ENCODE measurements at regions not wholly inside any gene's neighbourhood (a gene's known extent, or its start where the extent isn't known, plus 50 kb on each side); places are given as distances from the start of the nearest gene placed in this dataset.

DNA sequence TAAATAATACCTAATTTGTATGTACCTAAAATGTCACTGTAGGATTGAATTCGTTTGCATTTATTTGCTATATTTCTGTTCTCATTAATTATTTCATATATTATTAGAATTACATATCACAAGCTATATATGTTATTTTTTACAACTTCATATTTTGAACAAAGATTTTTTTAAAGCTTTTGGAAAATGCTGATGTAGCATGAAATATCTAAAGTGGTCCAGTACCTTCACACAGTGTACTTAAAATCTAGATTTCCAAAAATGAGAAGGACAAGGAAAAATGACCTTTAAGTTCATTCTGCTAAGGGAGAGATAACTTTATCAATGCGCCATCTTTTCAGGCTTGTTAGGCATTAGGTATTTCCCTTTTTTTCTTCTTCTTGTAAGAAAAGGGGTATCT is 71.8 kb downstream of the LARP7 start:
- Histone ChIP-seq H2BK5ac (ENCODE audit: low read length) (no peak overlapping the region), H2BK15ac (replicated peaks; ENCODE audit: low read depth) (no peak overlapping the region), H3K23ac (ENCODE audit: low read length) (no peak overlapping the region), H4K8ac (ENCODE audit: low read depth, low read length) (no peak overlapping the region), H3K79me1 (ENCODE audit: low read length) (peaks cover 4% of the 10 kb centered on the region), H3K9ac (ENCODE audit: low read length) (no peak overlapping the region), H3K4ac (ENCODE audit: low read depth, low read length) (no peak overlapping the region), H3K79me2 (ENCODE audit: control insufficient read depth, insufficient read depth, low read length) (peaks cover 38% of the 10 kb centered on the region), H2AK5ac (ENCODE audit: low read length) (no peak overlapping the region), H3K4me3 (ENCODE audit: low read length) (no peak overlapping the region), H3K18ac (ENCODE audit: low read length) (no peak overlapping the region), H3K36me3 (ENCODE audit: control insufficient read depth, insufficient read depth, low read length) (no peaks in the 10 kb centered on the region), H3K4me2 (ENCODE audit: low read length) (no peak overlapping the region), H4K5ac (ENCODE audit: low read length) (no peak overlapping the region), H3K27ac (ENCODE audit: low read depth, low read length) (no peak overlapping the region), H3K56ac (ENCODE audit: low read length) (no peak overlapping the region), H2BK120ac (ENCODE audit: low read depth, low read length) (no peak overlapping the region), H3K4me1 (ENCODE audit: control insufficient read depth, low read depth, low read length) (peaks cover 6% of the 10 kb centered on the region), H3K27me3 (ENCODE audit: insufficient read depth, low read length, poor library complexity) (no peaks in the 10 kb centered on the region)
- no peak for DNase-seq
- WGBS (ENCODE audit: extremely low coverage, insufficient coverage, low lambda C conversion rate) = no CpG with 5 or more reads among the region's 2 CpGs

DNA sequence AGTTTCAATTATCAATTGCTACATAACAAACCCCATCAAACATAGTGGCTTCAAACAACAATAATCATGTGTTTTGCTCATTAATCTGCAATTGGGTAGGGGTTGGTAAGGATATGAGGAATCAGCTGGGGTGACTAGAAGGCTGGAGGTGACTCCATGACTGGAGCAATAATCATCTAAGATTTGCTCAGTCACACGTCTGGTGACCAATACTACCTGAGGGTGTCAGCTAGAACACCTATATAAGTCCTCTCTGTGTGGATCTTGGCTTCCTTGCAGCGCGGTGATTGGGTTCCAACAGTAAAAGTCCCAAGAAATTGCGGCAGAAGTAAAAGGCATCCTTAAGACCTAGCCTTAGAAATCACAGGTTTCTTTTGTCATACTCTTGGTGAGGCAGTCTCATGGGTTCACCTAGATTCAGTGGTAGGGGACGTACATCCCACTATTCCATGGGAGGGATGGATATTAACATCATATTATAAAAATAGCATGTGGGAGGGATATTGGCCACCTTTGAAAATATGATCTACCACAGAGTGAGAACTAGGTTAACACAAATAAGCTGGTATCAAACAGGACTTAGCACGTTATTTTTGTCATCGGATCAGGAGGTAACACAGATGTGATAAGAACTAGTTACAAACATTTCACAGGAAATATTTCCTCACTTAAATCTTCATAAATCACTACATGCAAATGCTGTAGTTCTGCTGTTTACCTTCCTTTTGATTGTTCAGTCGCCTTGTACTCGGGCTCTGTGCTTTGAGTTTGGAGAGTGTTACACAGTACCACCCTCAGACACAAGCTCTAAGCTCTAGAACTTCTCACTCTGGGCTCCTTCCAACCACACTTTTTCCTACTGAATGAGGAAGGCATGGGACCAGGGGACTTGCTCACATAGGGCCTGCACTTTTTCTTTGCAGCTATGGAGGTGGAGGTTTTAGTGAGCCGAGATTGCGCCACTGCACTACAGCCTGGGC is 78.3 kb downstream of the LARP7 start:
- H3K27me3 ChIP-seq (ENCODE audit: insufficient read depth, low read length, poor library complexity) = no peaks in the 10 kb centered on the region
- no peak overlapping the region for H3K27ac ChIP-seq (ENCODE audit: low read depth, low read length)
- no peaks in the 10 kb centered on the region for H3K36me3 ChIP-seq (ENCODE audit: control insufficient read depth, insufficient read depth, low read length)
- peaks cover 28% of the 10 kb centered on the region for H3K79me2 ChIP-seq (ENCODE audit: control insufficient read depth, insufficient read depth, low read length)
- no CpG with 5 or more reads among the region's 11 CpGs for WGBS (ENCODE audit: extremely low coverage, insufficient coverage, low lambda C conversion rate)
- no peak overlapping the region for H4K8ac ChIP-seq (ENCODE audit: low read depth, low read length)
- H3K23ac ChIP-seq (ENCODE audit: low read length) = no peak overlapping the region
- no peak overlapping the region for H3K9ac ChIP-seq (ENCODE audit: low read length)
- H2BK5ac ChIP-seq (ENCODE audit: low read length) = peak overlapping the region; percentile 55
- peak overlapping the region; percentile 70 for H3K56ac ChIP-seq (ENCODE audit: low read length)
- peaks cover 3% of the 10 kb centered on the region for H3K4me1 ChIP-seq (ENCODE audit: control insufficient read depth, low read depth, low read length)
- H3K4me3 ChIP-seq (ENCODE audit: low read length) = no peak overlapping the region
- H3K4me2 ChIP-seq (ENCODE audit: low read length) = no peak overlapping the region
- H2BK120ac ChIP-seq (ENCODE audit: low read depth, low read length) = no peak overlapping the region
- no peak overlapping the region for H4K5ac ChIP-seq (ENCODE audit: low read length)
- DNase-seq = no peak
- peaks cover 5% of the 10 kb centered on the region for H3K79me1 ChIP-seq (ENCODE audit: low read length)
- peak overlapping the region; percentile 76 for H2AK5ac ChIP-seq (ENCODE audit: low read length)
- peak overlapping the region; percentile 19 for H2BK15ac ChIP-seq (replicated peaks; ENCODE audit: low read depth)
- H3K4ac ChIP-seq (ENCODE audit: low read depth, low read length) = no peak overlapping the region
- H3K18ac ChIP-seq (ENCODE audit: low read length) = no peak overlapping the region

DNA sequence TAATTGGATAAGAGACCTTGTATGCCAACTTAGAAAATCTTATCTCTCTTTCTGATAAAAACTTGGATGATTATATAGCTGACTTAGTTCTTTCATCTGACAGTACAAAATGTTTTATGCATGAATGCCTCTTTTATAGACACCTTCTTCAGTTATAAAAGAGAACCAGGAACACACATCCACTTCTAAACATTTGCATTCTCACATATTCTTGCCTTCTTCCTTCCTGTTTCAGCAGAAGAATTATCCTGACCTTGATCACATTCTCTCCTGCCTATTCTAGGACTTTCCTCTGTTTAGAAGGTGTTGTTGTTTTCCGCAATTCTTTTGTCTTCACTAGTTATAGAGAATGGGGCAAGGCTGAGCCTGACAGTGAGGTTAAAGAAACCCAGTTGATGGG is 80.9 kb downstream of the LARP7 start:
- H3K79me1 ChIP-seq (ENCODE audit: low read length) = peaks cover 7% of the 10 kb centered on the region
- WGBS (ENCODE audit: extremely low coverage, insufficient coverage, low lambda C conversion rate) = no CpG with 5 or more reads among the region's 1 CpG

DNA sequence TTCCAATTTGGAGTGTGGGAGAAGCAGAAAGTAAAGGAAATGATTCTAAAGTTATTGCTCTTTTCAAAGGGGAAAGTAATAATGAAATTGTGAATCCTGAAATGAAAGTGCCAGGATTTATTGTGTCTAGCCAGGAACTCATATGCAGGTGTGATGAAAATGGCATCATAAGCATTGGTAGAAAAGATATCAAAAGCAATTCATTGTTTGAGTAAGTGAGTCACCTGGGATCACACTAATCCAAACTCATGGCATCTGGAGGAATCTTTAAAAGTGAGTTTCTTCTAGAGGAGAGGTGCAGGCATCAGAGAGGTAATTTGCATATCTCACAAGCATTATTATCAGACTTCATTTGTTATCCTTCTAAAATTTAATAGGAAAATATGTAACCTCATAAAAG is 84.7 kb downstream of the LARP7 start:
- H2BK120ac ChIP-seq (ENCODE audit: low read depth, low read length) = no peak overlapping the region
- H3K9ac ChIP-seq (ENCODE audit: low read length) = no peak overlapping the region
- H3K4me3 ChIP-seq (ENCODE audit: low read length) = no peak overlapping the region
- no peak overlapping the region for H4K8ac ChIP-seq (ENCODE audit: low read depth, low read length)
- H3K23ac ChIP-seq (ENCODE audit: low read length) = no peak overlapping the region
- H2BK15ac ChIP-seq (replicated peaks; ENCODE audit: low read depth) = no peak overlapping the region
- H3K79me1 ChIP-seq (ENCODE audit: low read length) = peaks cover 8% of the 10 kb centered on the region
- no peak overlapping the region for H2AK5ac ChIP-seq (ENCODE audit: low read length)
- peaks cover 12% of the 10 kb centered on the region for H3K79me2 ChIP-seq (ENCODE audit: control insufficient read depth, insufficient read depth, low read length)
- H3K27me3 ChIP-seq (ENCODE audit: insufficient read depth, low read length, poor library complexity) = no peaks in the 10 kb centered on the region
- H2BK5ac ChIP-seq (ENCODE audit: low read length) = no peak overlapping the region
- no peak overlapping the region for H3K18ac ChIP-seq (ENCODE audit: low read length)
- no peak overlapping the region for H3K27ac ChIP-seq (ENCODE audit: low read depth, low read length)
- DNase-seq = no peak
- H3K56ac ChIP-seq (ENCODE audit: low read length) = no peak overlapping the region
- no peak overlapping the region for H4K5ac ChIP-seq (ENCODE audit: low read length)
- no peak overlapping the region for H3K4me2 ChIP-seq (ENCODE audit: low read length)
- H3K4ac ChIP-seq (ENCODE audit: low read depth, low read length) = no peak overlapping the region
- no peaks in the 10 kb centered on the region for H3K36me3 ChIP-seq (ENCODE audit: control insufficient read depth, insufficient read depth, low read length)
- H3K4me1 ChIP-seq (ENCODE audit: control insufficient read depth, low read depth, low read length) = no peaks in the 10 kb centered on the region

More for the DNA sequence above, 80.9 kb downstream of the LARP7 start:
- no peak overlapping the region for H4K8ac ChIP-seq (ENCODE audit: low read depth, low read length)
- H2BK15ac ChIP-seq (replicated peaks; ENCODE audit: low read depth) = no peak overlapping the region
- no peak overlapping the region for H3K4me2 ChIP-seq (ENCODE audit: low read length)
- H3K27ac ChIP-seq (ENCODE audit: low read depth, low read length) = no peak overlapping the region
- no peak overlapping the region for H4K5ac ChIP-seq (ENCODE audit: low read length)
- no peak overlapping the region for H2BK120ac ChIP-seq (ENCODE audit: low read depth, low read length)
- H3K56ac ChIP-seq (ENCODE audit: low read length) = no peak overlapping the region
- H3K23ac ChIP-seq (ENCODE audit: low read length) = no peak overlapping the region
- H3K36me3 ChIP-seq (ENCODE audit: control insufficient read depth, insufficient read depth, low read length) = no peaks in the 10 kb centered on the region
- DNase-seq = no peak
- H3K4me3 ChIP-seq (ENCODE audit: low read length) = no peak overlapping the region
- peaks cover 19% of the 10 kb centered on the region for H3K79me2 ChIP-seq (ENCODE audit: control insufficient read depth, insufficient read depth, low read length)
- H3K18ac ChIP-seq (ENCODE audit: low read length) = peak overlapping the region; percentile 60
- H2AK5ac ChIP-seq (ENCODE audit: low read length) = no peak overlapping the region
- H3K4ac ChIP-seq (ENCODE audit: low read depth, low read length) = no peak overlapping the region
- peaks cover 3% of the 10 kb centered on the region for H3K4me1 ChIP-seq (ENCODE audit: control insufficient read depth, low read depth, low read length)
- no peak overlapping the region for H2BK5ac ChIP-seq (ENCODE audit: low read length)
- no peaks in the 10 kb centered on the region for H3K27me3 ChIP-seq (ENCODE audit: insufficient read depth, low read length, poor library complexity)
- no peak overlapping the region for H3K9ac ChIP-seq (ENCODE audit: low read length)

DNA sequence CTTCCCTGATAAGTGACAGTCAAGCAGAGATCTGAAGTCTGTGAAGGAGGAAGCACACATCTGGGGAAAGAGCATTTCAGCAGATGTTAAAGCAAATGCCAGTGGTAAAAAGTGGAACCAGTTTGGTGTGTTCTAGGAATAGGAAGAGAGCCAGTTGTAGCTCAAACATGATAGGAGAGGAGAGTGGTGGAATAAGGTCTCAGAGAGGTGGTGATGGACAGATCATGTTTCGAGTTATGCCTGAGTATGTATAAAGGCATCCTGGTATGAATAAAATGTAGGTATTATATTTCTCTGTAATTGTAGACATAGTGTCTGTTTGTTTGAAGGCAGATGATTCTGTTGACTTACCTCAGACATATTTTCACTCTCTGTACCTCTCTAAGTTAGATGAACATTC is 89.1 kb downstream of the LARP7 start:
- Histone ChIP-seq H3K9ac (ENCODE audit: low read length) (no peak overlapping the region), H3K79me1 (ENCODE audit: low read length) (peaks cover 5% of the 10 kb centered on the region), H3K79me2 (ENCODE audit: control insufficient read depth, insufficient read depth, low read length) (peaks cover 4% of the 10 kb centered on the region), H3K4me3 (ENCODE audit: low read length) (no peak overlapping the region), H4K5ac (ENCODE audit: low read length) (no peak overlapping the region), H2AK5ac (ENCODE audit: low read length) (no peak overlapping the region), H4K8ac (ENCODE audit: low read depth, low read length) (no peak overlapping the region), H3K18ac (ENCODE audit: low read length) (no peak overlapping the region), H2BK120ac (ENCODE audit: low read depth, low read length) (no peak overlapping the region), H3K4me1 (ENCODE audit: control insufficient read depth, low read depth, low read length) (no peaks in the 10 kb centered on the region), H3K36me3 (ENCODE audit: control insufficient read depth, insufficient read depth, low read length) (no peaks in the 10 kb centered on the region), H2BK5ac (ENCODE audit: low read length) (no peak overlapping the region), H3K4me2 (ENCODE audit: low read length) (no peak overlapping the region), H3K4ac (ENCODE audit: low read depth, low read length) (no peak overlapping the region), H3K27me3 (ENCODE audit: insufficient read depth, low read length, poor library complexity) (no peaks in the 10 kb centered on the region), H3K27ac (ENCODE audit: low read depth, low read length) (no peak overlapping the region), H3K23ac (ENCODE audit: low read length) (no peak overlapping the region), H3K56ac (ENCODE audit: low read length) (no peak overlapping the region), H2BK15ac (replicated peaks; ENCODE audit: low read depth) (no peak overlapping the region)
- no CpG with 5 or more reads among the region's 1 CpG for WGBS (ENCODE audit: extremely low coverage, insufficient coverage, low lambda C conversion rate)
- no peak for DNase-seq
